NB4 (cell line): ENCODE measurements at regions not wholly inside any gene's neighbourhood (a gene's known extent, or its start where the extent isn't known, plus 50 kb on each side); places are given as distances from the start of the nearest gene placed in this dataset.
"Not testable (repeated sequence)": the region's sequence is repeated elsewhere in the genome, so short reads cannot be mapped to it uniquely, and the experiment has no call there.

Experiments used
- CTCF ChIP-seq: IDR thresholded peaks from one replicate; pipeline ENCODE4 v1.5.1; 2012; ENCODE audit warnings: low read depth, low read length
- MAX ChIP-seq: IDR thresholded peaks from 2 replicates; pipeline ENCODE4 v1.6.1; 2011; ENCODE audit warnings: low read depth, low read length
- POLR2A ChIP-seq: IDR thresholded peaks from 2 replicates; pipeline ENCODE4 v1.6.1; 2011; ENCODE audit warnings: mild to moderate bottlenecking; ENCODE audit not compliant: insufficient read length; ENCODE audit errors: extremely low read depth

GRCh38 chr5:117117314-117117713 is 542.7 kb upstream of the SEMA6A start:
- not testable (repeated sequence) for TF ChIP-seq POLR2A, CTCF, MAX
